Muscle layer of colon (tissue), 2 donors: ENCODE measurements at regions not wholly inside any gene's neighbourhood (a gene's known extent, or its start where the extent isn't known, plus 50 kb on each side); places are given as distances from the start of the nearest gene placed in this dataset.
A peak's percentile ranks its signal among the peaks of the same experiment; 100 is the strongest.

Source experiments
- H3K27ac ChIP-seq: one replicate; pipeline ENCODE4 v1.7.0; 2013; ENCODE audit warnings: low read depth, mild to moderate bottlenecking, low read length, moderate library complexity
- H3K27me3 ChIP-seq, 2 donors: one replicate each; pipeline ENCODE4 v1.7.0; 2013; ENCODE audit warnings: low read length in 2 of 2, mild to moderate bottlenecking in 2 of 2; ENCODE audit not compliant: insufficient read depth in 2 of 2, control insufficient read depth in 1 of 2
- H3K36me3 ChIP-seq: one replicate; pipeline ENCODE4 v1.7.0; 2013; ENCODE audit warnings: mild to moderate bottlenecking, low read length; ENCODE audit not compliant: insufficient read depth
- H3K4me1 ChIP-seq: one replicate; pipeline ENCODE4 v1.7.0; 2013; ENCODE audit warnings: mild to moderate bottlenecking, low read length; ENCODE audit not compliant: insufficient read depth
- H3K4me3 ChIP-seq, 2 donors: one replicate each; pipeline ENCODE4 v1.7.0; 2013; ENCODE audit warnings: low read length in 2 of 2, low read depth in 1 of 2, mild to moderate bottlenecking in 1 of 2, moderate library complexity in 1 of 2
- H3K9ac ChIP-seq: one replicate; pipeline ENCODE4 v1.7.0; 2013; ENCODE audit warnings: low read length
- H3K9me3 ChIP-seq: one replicate; pipeline ENCODE4 v1.7.0; 2013; ENCODE audit warnings: mild to moderate bottlenecking, low read length
- donor health status: abdominal sarcoma.
- donor health status: Adenocarcinoma of cecum.

- H3K27me3 ChIP-seq: no peaks in the 10 kb centered on the region
- H3K4me1 ChIP-seq: no peaks in the 10 kb centered on the region
- no peaks in the 10 kb centered on the region for H3K36me3 ChIP-seq
- H3K9ac ChIP-seq: no peak overlapping the region
- no peaks in the 10 kb centered on the region for H3K9me3 ChIP-seq
- no peak overlapping the region for H3K27ac ChIP-seq
- H3K4me3 ChIP-seq: no peak overlapping the region
Measured at GRCh38 chr6:129778793-129779192, 68.8 kb upstream of the ARHGAP18 start.

- Histone ChIP-seq H3K4me1 (no peaks in the 10 kb centered on the region), H3K27me3 (no peaks in the 10 kb centered on the region), H3K4me3 (no peak overlapping the region), H3K9me3 (no peaks in the 10 kb centered on the region), H3K27ac (no peak overlapping the region), H3K9ac (no peak overlapping the region), H3K36me3 (no peaks in the 10 kb centered on the region)
Measured at GRCh38 chr6:129777371-129777770, 67.4 kb upstream of the ARHGAP18 start.

- Histone ChIP-seq H3K9me3 (no peaks in the 10 kb centered on the region), H3K27ac (no peak overlapping the region), H3K4me3 (no peak overlapping the region), H3K36me3 (no peaks in the 10 kb centered on the region), H3K4me1 (no peaks in the 10 kb centered on the region), H3K27me3 (no peaks in the 10 kb centered on the region), H3K9ac (no peak overlapping the region)
Measured at GRCh38 chr6:129776542-129777330, 66.8 kb upstream of the ARHGAP18 start.

GRCh38 chr6:129774697-129775447, 64.9 kb upstream of the ARHGAP18 start:
- no peaks in the 10 kb centered on the region for H3K36me3 ChIP-seq
- no peak overlapping the region for H3K9ac ChIP-seq
- H3K9me3 ChIP-seq: no peaks in the 10 kb centered on the region
- peak overlapping the region in 1 of 2 donors; percentile 49 for H3K4me3 ChIP-seq
- no peaks in the 10 kb centered on the region for H3K27me3 ChIP-seq
- no peaks in the 10 kb centered on the region for H3K4me1 ChIP-seq
- H3K27ac ChIP-seq: no peak overlapping the region

- Histone ChIP-seq H3K4me1 (no peaks in the 10 kb centered on the region), H3K27me3 (peaks cover 0 to under 1% of the 10 kb centered on the region in 2 donors), H3K4me3 (no peak overlapping the region), H3K27ac (no peak overlapping the region), H3K36me3 (no peaks in the 10 kb centered on the region), H3K9ac (no peak overlapping the region), H3K9me3 (no peaks in the 10 kb centered on the region)
Measured at GRCh38 chr6:129773304-129773703, 63.3 kb upstream of the ARHGAP18 start.

GRCh38 chr6:129771678-129772077, 61.7 kb upstream of the ARHGAP18 start:
- H3K36me3 ChIP-seq: no peaks in the 10 kb centered on the region

GRCh38 chr6:129767776-129768485, 58.0 kb upstream of the ARHGAP18 start:
- peaks cover 11 to 12% of the 10 kb centered on the region in 2 donors for H3K27me3 ChIP-seq

More at GRCh38 chr6:129771678-129772077, 61.7 kb upstream of the ARHGAP18 start:
- Histone ChIP-seq H3K9ac (no peak overlapping the region), H3K9me3 (no peaks in the 10 kb centered on the region), H3K27me3 (peaks cover 9 to 11% of the 10 kb centered on the region in 2 donors), H3K27ac (no peak overlapping the region), H3K4me3 (no peak overlapping the region), H3K4me1 (peaks cover 9% of the 10 kb centered on the region)

GRCh38 chr6:129766959-129767728, 57.2 kb upstream of the ARHGAP18 start:
- H3K36me3 ChIP-seq: no peaks in the 10 kb centered on the region
- H3K27me3 ChIP-seq: peaks cover 11 to 12% of the 10 kb centered on the region in 2 donors
- H3K27ac ChIP-seq: no peak overlapping the region
- peak overlapping the region; percentile 23 to 54 for H3K4me3 ChIP-seq
- H3K9ac ChIP-seq: no peak overlapping the region
- peaks cover 9% of the 10 kb centered on the region for H3K4me1 ChIP-seq
- no peaks in the 10 kb centered on the region for H3K9me3 ChIP-seq

More at GRCh38 chr6:129767776-129768485, 58.0 kb upstream of the ARHGAP18 start:
- H3K9ac ChIP-seq: no peak overlapping the region
- no peaks in the 10 kb centered on the region for H3K36me3 ChIP-seq
- H3K27ac ChIP-seq: no peak overlapping the region
- peaks cover 9% of the 10 kb centered on the region for H3K4me1 ChIP-seq
- peak overlapping the region in 1 of 2 donors; percentile 54 for H3K4me3 ChIP-seq
- H3K9me3 ChIP-seq: no peaks in the 10 kb centered on the region

- Histone ChIP-seq H3K9me3 (no peaks in the 10 kb centered on the region), H3K4me3 (no peak overlapping the region), H3K27me3 (peaks cover 11 to 12% of the 10 kb centered on the region in 2 donors), H3K4me1 (peaks cover 9% of the 10 kb centered on the region), H3K27ac (no peak overlapping the region), H3K9ac (no peak overlapping the region), H3K36me3 (no peaks in the 10 kb centered on the region)
Measured at GRCh38 chr6:129764761-129765407, 54.9 kb upstream of the ARHGAP18 start.

GRCh38 chr6:129759796-129760605, 50.0 kb upstream of the ARHGAP18 start:
- Histone ChIP-seq H3K27me3 (no peaks in the 10 kb centered on the region), H3K9ac (no peak overlapping the region), H3K9me3 (no peaks in the 10 kb centered on the region), H3K4me1 (no peaks in the 10 kb centered on the region), H3K27ac (no peak overlapping the region), H3K4me3 (no peak overlapping the region), H3K36me3 (no peaks in the 10 kb centered on the region)
